22Rv1 (cell line): ENCODE measurements at regions not wholly inside any gene's neighbourhood (a gene's known extent, or its start where the extent isn't known, plus 50 kb on each side); places are given as distances from the start of the nearest gene placed in this dataset.
"Not testable (repeated sequence)": the region's sequence is repeated elsewhere in the genome, so short reads cannot be mapped to it uniquely, and the experiment has no call there.

ENCODE experiments used
- H3K27ac ChIP-seq: fragments of 450-650 bp; 2 replicates; pipeline ENCODE4 v1.5.1; 2017
- ZFX ChIP-seq: fragments of 450-650 bp; IDR thresholded peaks from 2 replicates; pipeline ENCODE4 v1.6.1; 2017; ENCODE audit warnings: antibody characterized with exemption, borderline replicate concordance
- TF ChIP-seq, protein P1 (sequence below): fragments of 450-650 bp; IDR thresholded peaks from 2 replicates; pipeline ENCODE4 v1.5.1; 2017; ENCODE audit warnings: mild to moderate bottlenecking

DNA sequence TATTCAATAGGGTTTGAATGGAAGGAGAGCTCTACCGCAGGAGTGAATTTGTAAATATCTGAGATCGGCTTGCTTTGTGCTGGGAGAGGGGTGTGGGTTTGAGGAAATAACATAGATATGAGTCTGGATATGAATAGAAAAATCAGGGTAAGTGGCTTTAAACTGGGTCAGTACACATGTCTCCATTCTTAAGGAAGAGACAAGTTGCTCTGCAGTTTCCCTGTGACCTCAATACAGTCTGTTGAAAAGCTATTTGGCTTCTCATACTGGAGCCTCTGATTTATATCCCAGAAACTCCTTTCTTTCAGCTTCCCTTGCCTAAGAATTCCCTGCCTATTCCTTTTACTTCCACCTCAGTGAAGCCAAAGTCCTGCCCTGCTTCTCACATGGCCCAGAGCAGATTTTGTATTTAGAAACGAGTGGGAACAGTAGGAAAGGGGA, 153.5 kb upstream of the ATF7IP start:
- H3K27ac ChIP-seq, result no peak overlapping the region
- TF ChIP-seq ZFX, result no peak
- TF ChIP-seq, protein P1, sequence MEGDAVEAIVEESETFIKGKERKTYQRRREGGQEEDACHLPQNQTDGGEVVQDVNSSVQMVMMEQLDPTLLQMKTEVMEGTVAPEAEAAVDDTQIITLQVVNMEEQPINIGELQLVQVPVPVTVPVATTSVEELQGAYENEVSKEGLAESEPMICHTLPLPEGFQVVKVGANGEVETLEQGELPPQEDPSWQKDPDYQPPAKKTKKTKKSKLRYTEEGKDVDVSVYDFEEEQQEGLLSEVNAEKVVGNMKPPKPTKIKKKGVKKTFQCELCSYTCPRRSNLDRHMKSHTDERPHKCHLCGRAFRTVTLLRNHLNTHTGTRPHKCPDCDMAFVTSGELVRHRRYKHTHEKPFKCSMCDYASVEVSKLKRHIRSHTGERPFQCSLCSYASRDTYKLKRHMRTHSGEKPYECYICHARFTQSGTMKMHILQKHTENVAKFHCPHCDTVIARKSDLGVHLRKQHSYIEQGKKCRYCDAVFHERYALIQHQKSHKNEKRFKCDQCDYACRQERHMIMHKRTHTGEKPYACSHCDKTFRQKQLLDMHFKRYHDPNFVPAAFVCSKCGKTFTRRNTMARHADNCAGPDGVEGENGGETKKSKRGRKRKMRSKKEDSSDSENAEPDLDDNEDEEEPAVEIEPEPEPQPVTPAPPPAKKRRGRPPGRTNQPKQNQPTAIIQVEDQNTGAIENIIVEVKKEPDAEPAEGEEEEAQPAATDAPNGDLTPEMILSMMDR, result no peak

DNA sequence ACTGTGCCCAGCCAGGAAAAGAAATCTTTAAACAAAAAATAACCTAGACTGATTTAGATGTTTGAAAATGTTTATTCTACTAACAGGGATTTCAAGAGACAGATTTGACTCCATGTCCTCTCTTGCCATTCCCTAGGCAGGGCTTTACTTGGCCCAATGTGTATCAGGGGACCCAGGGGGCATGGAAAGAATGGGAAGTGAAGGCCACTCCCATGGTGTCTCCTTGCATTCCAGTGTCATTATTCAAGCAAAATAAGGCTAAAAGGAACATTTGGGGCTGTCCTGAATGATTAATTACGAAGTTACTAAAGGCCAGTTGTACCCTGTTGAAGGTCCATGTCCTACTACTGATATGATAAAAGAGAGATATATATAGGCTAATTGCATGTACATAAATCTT, 151.9 kb upstream of the ATF7IP start:
- no peak for TF ChIP-seq ZFX
- TF ChIP-seq, protein P1, result no peak
- H3K27ac ChIP-seq, result no peak overlapping the region

DNA sequence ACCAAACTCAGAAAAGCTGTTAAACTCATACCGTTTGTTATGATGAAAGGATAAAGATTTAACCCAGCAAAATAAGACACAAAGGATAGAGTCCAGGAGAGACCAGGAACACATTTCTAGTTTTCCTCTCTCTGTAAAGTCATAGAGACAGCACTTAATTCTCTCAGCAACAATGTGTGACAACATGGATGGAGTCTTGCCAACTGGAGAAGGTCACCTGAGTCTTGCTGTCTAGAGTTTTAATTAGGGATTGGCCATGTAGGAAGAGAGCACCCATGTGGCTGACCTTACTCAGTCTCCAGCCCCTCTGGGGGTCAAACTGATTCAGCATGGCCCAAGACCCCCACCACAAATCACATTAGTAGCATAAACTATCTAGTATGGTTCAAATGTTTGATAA, 151.0 kb upstream of the ATF7IP start:
- TF ChIP-seq, protein P1, result no peak
- TF ChIP-seq ZFX, result no peak
- H3K27ac ChIP-seq, result no peak overlapping the region

DNA sequence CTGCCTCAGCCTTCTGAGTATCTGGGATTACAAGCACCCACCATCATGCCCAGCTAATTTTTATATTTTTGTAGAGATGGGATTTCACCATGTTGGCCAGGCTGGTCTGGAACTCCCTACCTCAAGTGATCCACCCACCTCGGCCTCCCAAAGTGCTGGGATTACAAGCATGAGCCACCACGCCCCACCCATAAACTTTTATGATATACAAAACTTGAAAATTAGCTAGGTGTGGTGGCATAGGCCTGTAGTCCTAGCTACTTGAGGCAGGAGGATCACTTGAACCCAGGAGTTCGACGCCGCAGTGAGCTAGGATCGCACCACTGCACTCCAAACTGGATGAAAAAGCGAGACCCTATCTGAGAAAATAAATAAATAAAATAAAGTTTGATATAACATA, 149.5 kb upstream of the ATF7IP start:
- H3K27ac ChIP-seq, result not testable (repeated sequence)

DNA sequence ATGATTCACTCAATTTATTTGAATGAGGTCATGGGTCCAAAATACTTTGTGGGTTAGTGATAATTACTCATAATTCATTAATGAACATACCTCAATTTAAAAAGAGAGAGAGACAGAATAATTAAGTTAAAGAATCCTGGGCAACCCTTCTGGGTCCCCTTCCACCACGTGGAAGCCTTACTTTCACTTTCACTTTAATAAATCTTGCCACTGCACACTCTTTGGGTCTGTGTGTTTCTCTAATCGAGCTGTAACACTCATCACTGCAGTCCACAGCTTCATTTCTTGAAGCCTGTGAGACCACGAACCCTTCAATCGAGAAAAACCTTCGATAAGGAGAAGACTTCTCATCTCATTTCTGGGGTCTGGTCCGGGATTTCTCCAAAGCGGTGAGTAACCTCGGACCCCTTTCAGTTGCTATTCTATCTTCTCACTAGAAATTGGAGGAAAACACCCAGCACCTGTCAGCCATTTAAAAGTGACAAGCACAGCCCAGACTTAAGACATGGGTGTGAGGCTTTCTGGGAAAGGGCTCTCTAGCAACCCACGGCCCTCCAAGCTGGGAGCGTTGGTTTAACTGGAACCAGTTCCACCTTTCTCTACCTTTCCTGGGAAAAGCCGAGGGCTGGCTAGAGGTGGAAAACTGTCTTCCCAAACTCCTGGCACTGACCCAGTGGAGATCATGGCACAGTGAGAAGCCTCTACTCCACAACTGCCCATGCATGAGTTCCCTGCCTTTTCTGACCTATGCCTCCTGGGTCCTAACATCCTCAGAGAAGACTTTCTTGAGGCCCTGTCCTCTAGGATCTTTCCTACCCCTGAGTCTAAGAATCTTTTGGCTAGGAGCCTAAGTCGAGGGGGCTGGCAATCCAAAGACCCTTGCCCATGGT, 148.8 kb upstream of the ATF7IP start:
- TF ChIP-seq, protein P1, result no peak
- no peak for TF ChIP-seq ZFX
- H3K27ac ChIP-seq, result no peak overlapping the region

DNA sequence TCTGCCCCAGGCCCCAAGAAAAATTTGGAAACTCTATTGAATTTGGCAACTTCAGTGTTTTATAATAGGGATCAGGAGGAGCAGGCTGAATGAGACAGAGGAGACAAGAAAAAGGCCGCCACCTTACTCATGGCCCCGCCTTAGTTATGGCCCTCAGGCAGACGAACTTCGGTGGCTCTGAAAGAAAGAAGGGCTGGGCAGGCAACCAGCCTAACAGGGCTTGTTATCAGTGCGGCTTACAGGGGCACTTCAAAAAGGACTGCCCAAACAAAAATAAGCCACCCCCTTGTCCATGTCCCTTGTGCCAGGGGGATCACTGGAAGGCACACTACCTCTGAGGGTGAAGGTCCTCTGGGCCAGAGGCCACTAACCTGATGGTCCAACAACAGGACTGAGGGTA, 146.3 kb upstream of the ATF7IP start:
- H3K27ac ChIP-seq, result no peak overlapping the region
- TF ChIP-seq ZFX, result no peak
- TF ChIP-seq, protein P1, result no peak

DNA sequence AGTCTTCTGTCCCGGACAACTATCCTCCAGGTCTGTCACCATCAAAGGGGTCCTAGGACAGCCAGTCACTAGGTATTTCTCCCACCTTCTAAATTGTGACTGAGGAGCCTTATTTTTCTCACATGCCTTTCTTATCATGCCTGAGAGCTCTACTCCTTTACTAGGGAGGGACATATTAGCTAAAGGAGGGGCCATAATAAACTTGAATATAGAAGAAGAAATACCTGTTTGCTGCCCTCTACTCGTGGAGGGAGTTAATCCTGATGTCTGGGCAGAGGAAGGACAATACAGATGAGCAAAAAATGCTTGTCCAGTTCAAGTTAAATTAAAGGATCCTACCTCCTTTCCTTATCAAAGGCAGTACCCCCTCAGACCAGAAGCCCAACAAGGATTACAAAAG, 145.8 kb upstream of the ATF7IP start:
- H3K27ac ChIP-seq, result not testable (repeated sequence)

DNA sequence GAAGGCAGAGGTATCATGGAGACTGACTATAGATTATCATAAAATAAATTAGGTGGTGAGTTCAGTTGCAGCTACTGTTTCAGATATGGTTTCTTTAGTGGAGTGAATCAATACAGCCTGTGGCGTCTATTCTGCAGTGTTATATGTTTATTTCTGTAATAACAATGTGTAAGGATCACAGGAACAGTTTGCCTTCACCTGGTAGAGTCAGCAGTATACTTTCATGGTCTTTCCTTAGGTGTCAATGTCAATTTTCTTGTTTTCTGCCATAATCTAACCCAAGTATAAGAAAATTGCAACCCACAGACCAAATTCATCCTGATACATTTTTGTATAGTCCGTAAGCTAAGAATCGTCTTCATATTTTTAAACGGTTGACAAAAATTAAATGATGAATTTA, 140.4 kb upstream of the ATF7IP start:
- TF ChIP-seq, protein P1, result no peak
- TF ChIP-seq ZFX, result no peak
- H3K27ac ChIP-seq, result no peak overlapping the region

DNA sequence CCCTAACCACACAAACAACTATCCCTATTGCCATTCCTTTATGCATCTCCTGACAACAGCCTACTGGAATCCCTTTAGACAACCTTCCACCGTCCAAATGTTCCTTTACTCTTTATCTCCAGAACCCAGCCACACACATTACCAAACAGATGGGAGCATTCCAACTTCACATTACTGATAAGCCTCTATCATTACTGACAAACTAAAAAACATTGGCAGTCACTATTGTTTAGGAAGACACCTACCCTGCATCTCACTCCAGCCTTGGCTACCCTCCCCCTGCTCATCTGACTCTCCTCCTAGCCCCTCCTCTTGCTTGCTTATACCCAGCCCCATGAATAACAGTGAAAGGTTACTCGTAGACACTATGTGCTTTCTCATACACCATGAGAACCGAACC, 130.3 kb upstream of the ATF7IP start:
- not testable (repeated sequence) for H3K27ac ChIP-seq

DNA sequence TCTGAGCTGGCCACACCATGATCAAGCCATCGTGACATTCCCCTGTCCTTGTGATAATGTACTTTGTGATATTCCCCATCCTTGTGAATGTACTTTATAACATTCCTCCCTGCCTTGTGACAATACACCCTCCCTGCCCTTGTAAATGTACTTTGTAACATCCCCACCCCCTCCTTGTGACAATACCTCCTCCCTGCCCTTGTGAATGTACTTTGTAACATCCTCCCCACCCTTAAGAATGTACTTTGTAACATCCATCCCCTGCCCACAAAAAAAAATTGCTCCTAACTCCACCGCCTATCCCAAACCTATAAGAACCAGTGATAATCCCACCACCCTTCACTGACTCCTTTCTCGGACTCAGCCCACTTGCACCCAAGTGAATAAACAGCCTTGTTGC, 128.8 kb upstream of the ATF7IP start:
- H3K27ac ChIP-seq, result not testable (repeated sequence)
